HG03354 (cell line): ENCODE measurements at regions not wholly inside any gene's neighbourhood (a gene's known extent, or its start where the extent isn't known, plus 50 kb on each side); places are given as distances from the start of the nearest gene placed in this dataset.

Experiments
- ATAC-seq: cut with Tn5 transposase; IDR thresholded peaks from one replicate; pipeline ENCODE4 v1.9.1; 2021; ENCODE audit warnings: mild to moderate bottlenecking; ENCODE audit not compliant: unreplicated experiment, poor library complexity, severe bottlenecking

GRCh38 chr16:73204359-73205152 is 156.6 kb upstream of the ZFHX3 start:
- no peak for ATAC-seq

- ATAC-seq, result no peak
Observed at GRCh38 chr16:73202161-73202729, 154.3 kb upstream of the ZFHX3 start.

GRCh38 chr16:73199214-73199613 is 151.3 kb upstream of the ZFHX3 start:
- no peak for ATAC-seq

GRCh38 chr16:73198481-73198880 is 150.6 kb upstream of the ZFHX3 start:
- no peak for ATAC-seq

- ATAC-seq, result no peak
Observed at GRCh38 chr16:73197598-73197997, 149.7 kb upstream of the ZFHX3 start.

- ATAC-seq, result peak; percentile 75
Observed at GRCh38 chr16:73196670-73197069, 148.7 kb upstream of the ZFHX3 start.

GRCh38 chr16:73193464-73193863 is 145.5 kb upstream of the ZFHX3 start:
- no peak for ATAC-seq

- ATAC-seq, result no peak
Observed at GRCh38 chr16:73192232-73192894, 144.4 kb upstream of the ZFHX3 start.

GRCh38 chr16:73191660-73192046 is 143.7 kb upstream of the ZFHX3 start:
- ATAC-seq, result no peak

GRCh38 chr16:73190688-73191659 is 143.0 kb upstream of the ZFHX3 start:
- no peak for ATAC-seq

- ATAC-seq, result no peak
Observed at GRCh38 chr16:73190256-73190655, 142.3 kb upstream of the ZFHX3 start.

- ATAC-seq, result no peak
Observed at GRCh38 chr16:73189136-73189535, 141.2 kb upstream of the ZFHX3 start.

GRCh38 chr16:73186752-73187601 is 139.0 kb upstream of the ZFHX3 start:
- ATAC-seq, result no peak

GRCh38 chr16:73185737-73186136 is 137.8 kb upstream of the ZFHX3 start:
- no peak for ATAC-seq

GRCh38 chr16:73183611-73184092 is 135.7 kb upstream of the ZFHX3 start:
- ATAC-seq, result no peak

GRCh38 chr16:73179705-73180331 is 131.9 kb upstream of the ZFHX3 start:
- ATAC-seq, result no peak

GRCh38 chr16:73177729-73178295 is 129.9 kb upstream of the ZFHX3 start:
- no peak for ATAC-seq

GRCh38 chr16:73176577-73177013 is 128.7 kb upstream of the ZFHX3 start:
- no peak for ATAC-seq
